Left ventricle myocardium superior (tissue), 1 donor: ENCODE measurements at regions not wholly inside any gene's neighbourhood (a gene's known extent, or its start where the extent isn't known, plus 50 kb on each side); places are given as distances from the start of the nearest gene placed in this dataset.
"Not testable (repeated sequence)": the region's sequence is repeated elsewhere in the genome, so short reads cannot be mapped to it uniquely, and the experiment has no call there.

Experiments
- ATAC-seq: fragments of 200-7000 bp; cut with Tn5 transposase; one replicate; pipeline ENCODE4 v1.9.1; 2020; ENCODE audit warnings: mild to moderate bottlenecking, moderate library complexity
- DNase-seq: peaks from one replicate; pipeline ENCODE4 v3.0.0-alpha.2; 2020
- intact Hi-C: fragments of 100-400 bp; cut with micrococcal nuclease; formaldehyde crosslinking; loops from one replicate; pipeline ENCODE4 v1.11.0; 2022
- donor health status: DM: no; HTN: yes; CAD: no; lungs with severe emphysema.

- ATAC-seq (no peak), DNase-seq (no peak)
- intact Hi-C loops: no loop called here
These were observed 147.6 kb upstream of the RXFP2 start for GRCh38 chr13:31591642-31592233.

DNA sequence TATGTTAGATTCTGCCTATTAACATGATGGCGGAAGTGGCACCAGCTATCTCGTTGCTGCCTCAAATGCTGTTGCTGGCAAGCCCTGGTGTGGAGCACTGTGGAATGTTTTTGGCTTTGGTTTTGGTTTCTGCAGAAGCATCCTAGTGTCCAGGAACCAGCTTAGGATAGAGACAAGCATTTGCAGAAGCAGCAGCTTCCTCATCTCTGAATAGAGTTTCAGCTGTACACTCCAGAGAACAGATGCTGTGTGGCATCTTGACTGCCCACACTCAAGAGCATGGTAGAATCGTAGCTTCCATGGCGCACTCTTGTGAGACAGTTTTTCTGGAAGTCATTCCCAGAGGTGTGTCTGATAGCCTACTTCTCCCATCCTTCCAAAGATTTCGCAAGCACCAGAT lies 145.3 kb upstream of the RXFP2 start:
- intact Hi-C loops: no loop called here
- DNase-seq (no peak), ATAC-seq (no peak)

GRCh38 chr13:31595563-31595962 lies 143.8 kb upstream of the RXFP2 start:
- intact Hi-C loops: no loop called here
- DNase-seq: no peak
- ATAC-seq: no peak

GRCh38 chr13:31598990-31599389 lies 140.3 kb upstream of the RXFP2 start:
- ATAC-seq (no peak), DNase-seq (no peak)
- intact Hi-C loops: no loop called here

- intact Hi-C loops: no loop called here
- DNase-seq: no peak
- no peak for ATAC-seq
These were observed 134.1 kb upstream of the RXFP2 start for GRCh38 chr13:31605076-31605860.

GRCh38 chr13:31607531-31607930 lies 131.8 kb upstream of the RXFP2 start:
- DNase-seq, ATAC-seq, intact Hi-C loops: not testable (repeated sequence)

GRCh38 chr13:31608780-31609179 lies 130.5 kb upstream of the RXFP2 start:
- intact Hi-C loops, ATAC-seq, DNase-seq: not testable (repeated sequence)

DNA sequence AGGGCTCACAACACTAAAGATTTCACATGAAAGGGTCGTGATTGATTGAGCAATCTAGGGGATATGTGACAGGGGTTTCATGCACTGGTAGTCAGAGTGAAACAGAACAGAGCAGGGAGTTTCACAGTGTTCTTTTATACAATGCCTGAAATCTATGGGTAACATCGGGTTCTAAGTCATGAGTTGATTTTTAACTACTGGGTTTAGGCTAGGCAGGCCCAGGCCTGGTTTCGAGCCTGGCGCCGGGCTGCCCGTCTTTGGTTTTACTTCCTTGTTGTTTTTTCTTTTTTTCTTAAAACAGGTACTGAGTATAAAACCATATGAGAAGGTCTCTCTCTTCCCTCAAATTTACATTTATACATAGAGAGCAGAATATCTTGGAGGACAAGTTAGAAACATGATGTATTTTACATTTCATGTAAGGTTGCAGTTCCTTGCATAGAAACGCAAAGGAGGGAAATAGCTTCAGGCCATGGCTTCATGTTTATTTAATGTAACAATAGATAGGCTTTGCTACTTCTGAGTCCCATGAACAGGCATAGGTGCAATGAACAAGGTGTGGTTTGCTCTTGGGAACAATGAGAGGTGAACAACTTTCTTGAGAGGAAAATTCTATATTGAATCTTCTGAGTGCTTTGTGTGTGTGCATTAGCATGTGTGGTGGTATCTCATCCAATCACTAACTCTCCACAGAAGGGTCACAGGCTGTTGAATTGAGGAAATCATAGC lies 128.9 kb upstream of the RXFP2 start:
- intact Hi-C loops: no loop called here
- DNase-seq (no peak), ATAC-seq (no peak)

GRCh38 chr13:31611214-31611613 lies 128.1 kb upstream of the RXFP2 start:
- DNase-seq (no peak), ATAC-seq (no peak)
- intact Hi-C loops: no loop called here

- no peak for DNase-seq
- intact Hi-C loops: no loop called here
These were observed 125.3 kb upstream of the RXFP2 start for GRCh38 chr13:31614073-31614472.

DNA sequence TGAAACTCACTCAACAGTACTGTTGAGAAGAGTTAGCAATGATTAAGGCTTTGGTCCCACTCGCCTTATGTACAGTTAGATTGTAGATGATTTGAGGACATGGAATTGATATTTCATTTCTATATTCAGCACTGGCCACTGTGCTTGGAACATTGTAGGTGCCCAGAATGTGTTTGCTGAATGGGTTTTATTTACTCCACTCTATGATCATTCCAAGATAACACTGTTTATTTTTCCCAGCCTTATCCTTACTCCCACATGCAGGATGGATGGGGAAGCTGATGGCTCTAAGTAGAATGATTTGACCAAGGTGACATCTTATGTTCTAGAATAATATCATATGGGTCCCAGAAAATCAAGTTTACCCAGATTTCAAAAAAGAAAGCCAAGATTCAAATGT lies 124.6 kb upstream of the RXFP2 start:
- no peak for ATAC-seq
- intact Hi-C loops: no loop called here
- DNase-seq: no peak

More at GRCh38 chr13:31614073-31614472, 125.3 kb upstream of the RXFP2 start:
- ATAC-seq: no peak

- DNase-seq (no peak), ATAC-seq (no peak)
- intact Hi-C loops: no loop called here
These were observed 114.2 kb upstream of the RXFP2 start for GRCh38 chr13:31625115-31625514.

GRCh38 chr13:31627097-31627845 lies 112.1 kb upstream of the RXFP2 start:
- intact Hi-C loops: no loop called here
- DNase-seq: no peak
- ATAC-seq: no peak

DNA sequence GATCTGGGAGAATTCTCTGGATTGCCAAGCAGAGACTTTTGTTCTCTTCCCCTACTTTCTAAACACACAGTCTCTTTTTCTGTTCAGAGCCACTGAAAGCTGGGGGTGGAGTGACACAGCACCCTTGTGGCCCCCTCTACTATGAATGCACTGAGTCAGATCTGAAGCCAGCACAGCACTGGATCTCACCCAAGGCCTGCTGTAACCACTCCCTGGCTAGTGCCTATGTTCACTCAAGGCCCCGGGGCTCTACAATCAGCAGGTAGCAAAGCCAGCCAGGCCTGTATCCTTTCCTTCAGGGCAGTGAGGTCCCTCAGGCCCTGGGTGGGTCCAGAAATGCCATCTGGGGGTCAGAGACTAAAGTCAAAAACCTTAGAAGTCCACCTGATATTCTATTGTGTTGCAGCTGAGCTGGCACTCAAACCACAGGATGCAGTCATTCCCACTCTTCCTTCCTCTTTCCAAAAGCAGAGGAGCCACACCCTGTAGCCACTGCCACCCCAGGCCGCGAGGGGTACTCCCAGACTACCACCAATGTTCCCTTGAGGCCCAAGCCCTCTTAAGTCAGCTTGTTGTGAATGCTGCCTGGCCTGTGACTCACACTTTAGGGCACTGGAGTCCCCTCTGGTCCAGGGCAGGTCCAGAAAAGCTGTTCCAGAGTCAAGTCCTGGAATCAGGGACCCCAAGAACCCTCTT lies 110.1 kb upstream of the RXFP2 start:
- DNase-seq (no peak), ATAC-seq (no peak)
- intact Hi-C loops: no loop called here

GRCh38 chr13:31631071-31631470 lies 108.3 kb upstream of the RXFP2 start:
- DNase-seq: no peak
- intact Hi-C loops: no loop called here
- no peak for ATAC-seq

- no peak for ATAC-seq
- intact Hi-C loops: no loop called here
These were observed 107.6 kb upstream of the RXFP2 start for GRCh38 chr13:31631746-31632145.

GRCh38 chr13:31638577-31638976 lies 100.7 kb upstream of the RXFP2 start:
- no peak for DNase-seq
- ATAC-seq: no peak
- intact Hi-C loops: no loop called here

More at GRCh38 chr13:31631746-31632145, 107.6 kb upstream of the RXFP2 start:
- DNase-seq: no peak

DNA sequence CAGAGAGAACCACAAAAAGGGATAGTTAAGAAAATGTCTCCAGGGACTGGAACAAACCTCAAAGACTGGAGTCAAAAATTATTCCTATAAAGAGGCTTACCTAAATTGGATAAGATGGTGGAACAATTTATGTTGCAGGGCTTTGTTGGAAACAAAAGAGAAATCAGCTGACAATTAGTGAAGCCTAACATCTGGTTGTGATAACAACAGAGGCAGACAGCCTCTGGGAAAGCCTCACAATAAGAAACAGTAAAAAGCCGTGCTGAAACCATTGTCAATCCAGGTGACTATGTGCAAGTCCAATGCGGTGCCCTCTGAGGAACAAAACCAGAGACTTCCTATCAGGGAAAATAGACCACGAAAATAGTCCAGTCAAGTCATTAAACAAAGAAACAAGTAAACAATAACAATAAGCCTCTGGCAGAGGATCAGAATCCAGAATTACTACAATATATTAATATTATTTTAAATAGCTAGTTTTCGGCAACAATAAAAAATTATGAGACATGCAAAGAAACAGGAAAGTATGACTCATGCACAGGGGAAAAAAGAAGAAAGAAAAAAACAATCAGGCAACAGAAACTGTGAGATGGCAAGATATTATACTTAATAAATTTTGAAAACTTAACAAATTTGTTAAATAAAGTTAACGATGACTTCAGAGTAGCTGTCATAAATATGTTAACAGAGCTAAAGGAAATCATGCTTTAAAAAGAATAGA lies 99.7 kb upstream of the RXFP2 start:
- ATAC-seq: no peak
- DNase-seq: no peak
- intact Hi-C loops: no loop called here
